ENCODE measurements at regions not wholly inside any gene's neighbourhood (a gene's known extent, or its start where the extent isn't known, plus 50 kb on each side); places are given as distances from the start of the nearest gene placed in this dataset.

GRCh38 chr14:45727133-45727532 is 474.1 kb upstream of the MIS18BP1 start:
- ChIA-PET CTCF (no interaction called here), POLR2A (no interaction called here)
- no peak for DNase-seq (ENCODE audit: extremely low spot score)
- TF ChIP-seq ZNF384 (IDR thresholded peaks at IDR 0.05) (no peak), BHLHE40 (IDR thresholded peaks at IDR 0.05; ENCODE audit: borderline replicate concordance) (no peak), HDGF (IDR thresholded peaks at IDR 0.05; ENCODE audit: borderline replicate concordance) (no peak), FOXA1 (IDR thresholded peaks at IDR 0.05) (no peak), FOXM1 (IDR thresholded peaks at IDR 0.05; ENCODE audit: borderline replicate concordance) (no peak), PKNOX1 (IDR thresholded peaks at IDR 0.05) (no peak), ELF4 (IDR thresholded peaks at IDR 0.05) (no peak), ARNT (IDR thresholded peaks at IDR 0.05) (no peak), TARDBP (IDR thresholded peaks at IDR 0.05) (no peak)

- ChIA-PET POLR2A (no interaction called here), CTCF (no interaction called here)
- DNase-seq (ENCODE audit: extremely low spot score), result no peak
- TF ChIP-seq NFRKB (IDR thresholded peaks at IDR 0.05) (no peak), L3MBTL2 (conservative IDR thresholded peaks at IDR 0.05) (no peak), CTBP1 (IDR thresholded peaks at IDR 0.05; ENCODE audit: borderline replicate concordance) (no peak), ARNT (IDR thresholded peaks at IDR 0.05) (no peak), PKNOX1 (IDR thresholded peaks at IDR 0.05) (no peak), LEF1 (IDR thresholded peaks at IDR 0.05; ENCODE audit: borderline replicate concordance) (no peak), SUZ12 (IDR thresholded peaks at IDR 0.05) (no peak), ELF4 (IDR thresholded peaks at IDR 0.05) (no peak), FOXK2 (IDR thresholded peaks at IDR 0.05) (no peak), BHLHE40 (IDR thresholded peaks at IDR 0.05; ENCODE audit: borderline replicate concordance) (no peak), ZNF384 (IDR thresholded peaks at IDR 0.05) (no peak), HDGF (IDR thresholded peaks at IDR 0.05; ENCODE audit: borderline replicate concordance) (no peak), TARDBP (IDR thresholded peaks at IDR 0.05) (no peak), SP1 (IDR thresholded peaks at IDR 0.05) (no peak), FOXM1 (IDR thresholded peaks at IDR 0.05; ENCODE audit: borderline replicate concordance) (no peak), FOXA1 (IDR thresholded peaks at IDR 0.05) (no peak)
Observed at GRCh38 chr14:45721472-45721871, 468.5 kb upstream of the MIS18BP1 start.

GRCh38 chr14:45716572-45716971 is 463.6 kb upstream of the MIS18BP1 start:
- TF ChIP-seq SUZ12 (IDR thresholded peaks at IDR 0.05) (no peak), PKNOX1 (IDR thresholded peaks at IDR 0.05) (peak; percentile 94), SP1 (IDR thresholded peaks at IDR 0.05) (no peak), L3MBTL2 (conservative IDR thresholded peaks at IDR 0.05) (no peak)
- ChIA-PET CTCF (interaction anchor here (0.6 to 1.5 kb wide), 3 partner anchors 14 to 1821 kb away, joined by 3 to 4 read pairs (median 3); no protein-coding TSS in a partner anchor), POLR2A (no interaction called here)
- DNase-seq (ENCODE audit: extremely low spot score), result peak; percentile 58

- POLR2A ChIA-PET, result no interaction called here
- TF ChIP-seq LEF1 (IDR thresholded peaks at IDR 0.05; ENCODE audit: borderline replicate concordance), result no peak
- no peak for TF ChIP-seq L3MBTL2 (conservative IDR thresholded peaks at IDR 0.05)
- TF ChIP-seq BHLHE40 (IDR thresholded peaks at IDR 0.05; ENCODE audit: borderline replicate concordance), result no peak
- no peak for TF ChIP-seq CTBP1 (IDR thresholded peaks at IDR 0.05; ENCODE audit: borderline replicate concordance)
- no peak for TF ChIP-seq SP1 (IDR thresholded peaks at IDR 0.05)
- TF ChIP-seq ELF4 (IDR thresholded peaks at IDR 0.05), result no peak
- no peak for TF ChIP-seq ARNT (IDR thresholded peaks at IDR 0.05)
- no peak for TF ChIP-seq ZNF384 (IDR thresholded peaks at IDR 0.05)
- TF ChIP-seq HDGF (IDR thresholded peaks at IDR 0.05; ENCODE audit: borderline replicate concordance), result no peak
- TF ChIP-seq FOXM1 (IDR thresholded peaks at IDR 0.05; ENCODE audit: borderline replicate concordance), result no peak
- no peak for TF ChIP-seq TARDBP (IDR thresholded peaks at IDR 0.05)
- TF ChIP-seq SUZ12 (IDR thresholded peaks at IDR 0.05), result no peak
- no peak for TF ChIP-seq NFRKB (IDR thresholded peaks at IDR 0.05)
- TF ChIP-seq FOXK2 (IDR thresholded peaks at IDR 0.05), result no peak
- no peak for TF ChIP-seq PKNOX1 (IDR thresholded peaks at IDR 0.05)
- TF ChIP-seq FOXA1 (IDR thresholded peaks at IDR 0.05), result no peak
- DNase-seq (ENCODE audit: extremely low spot score), result no peak
- CTCF ChIA-PET, result no interaction called here
Observed at GRCh38 chr14:45715946-45716345, 462.9 kb upstream of the MIS18BP1 start.

- no peak for DNase-seq (ENCODE audit: extremely low spot score)
- TF ChIP-seq FOXA1 (IDR thresholded peaks at IDR 0.05) (no peak), FOXK2 (IDR thresholded peaks at IDR 0.05) (no peak), LEF1 (IDR thresholded peaks at IDR 0.05; ENCODE audit: borderline replicate concordance) (no peak), ELF4 (IDR thresholded peaks at IDR 0.05) (no peak), ZNF384 (IDR thresholded peaks at IDR 0.05) (no peak), ARNT (IDR thresholded peaks at IDR 0.05) (no peak), NFRKB (IDR thresholded peaks at IDR 0.05) (no peak), FOXM1 (IDR thresholded peaks at IDR 0.05; ENCODE audit: borderline replicate concordance) (no peak), BHLHE40 (IDR thresholded peaks at IDR 0.05; ENCODE audit: borderline replicate concordance) (no peak), HDGF (IDR thresholded peaks at IDR 0.05; ENCODE audit: borderline replicate concordance) (no peak), PKNOX1 (IDR thresholded peaks at IDR 0.05) (no peak), SUZ12 (IDR thresholded peaks at IDR 0.05) (no peak), CTBP1 (IDR thresholded peaks at IDR 0.05; ENCODE audit: borderline replicate concordance) (no peak), TARDBP (IDR thresholded peaks at IDR 0.05) (no peak), L3MBTL2 (conservative IDR thresholded peaks at IDR 0.05) (no peak), SP1 (IDR thresholded peaks at IDR 0.05) (no peak)
- POLR2A ChIA-PET, result no interaction called here
- CTCF ChIA-PET, result no interaction called here
Observed at GRCh38 chr14:45709541-45709940, 456.5 kb upstream of the MIS18BP1 start.

Measured in HEK293T (cell line).